AG09309 (cell line): ENCODE measurements at regions not wholly inside any gene's neighbourhood (a gene's known extent, or its start where the extent isn't known, plus 50 kb on each side); places are given as distances from the start of the nearest gene placed in this dataset.

Source experiments
- DNase-seq: peaks from one replicate; pipeline ENCODE4 v3.0.0-alpha.2; 2010; ENCODE audit warnings: low read depth
- H3K4me3 ChIP-seq: 2 replicates; pipeline ENCODE4 v1.5.1; 2011; ENCODE audit warnings: mild to moderate bottlenecking, low read depth, low read length, moderate library complexity; ENCODE audit not compliant: control insufficient read depth
- TF ChIP-seq, protein P1 (sequence below): IDR thresholded peaks from 2 replicates; pipeline ENCODE4 v1.5.1; 2011; ENCODE audit warnings: mild to moderate bottlenecking, low read depth, low read length, inconsistent platforms; ENCODE audit not compliant: insufficient read depth, control insufficient read depth; ENCODE audit errors: missing control alignments

DNA sequence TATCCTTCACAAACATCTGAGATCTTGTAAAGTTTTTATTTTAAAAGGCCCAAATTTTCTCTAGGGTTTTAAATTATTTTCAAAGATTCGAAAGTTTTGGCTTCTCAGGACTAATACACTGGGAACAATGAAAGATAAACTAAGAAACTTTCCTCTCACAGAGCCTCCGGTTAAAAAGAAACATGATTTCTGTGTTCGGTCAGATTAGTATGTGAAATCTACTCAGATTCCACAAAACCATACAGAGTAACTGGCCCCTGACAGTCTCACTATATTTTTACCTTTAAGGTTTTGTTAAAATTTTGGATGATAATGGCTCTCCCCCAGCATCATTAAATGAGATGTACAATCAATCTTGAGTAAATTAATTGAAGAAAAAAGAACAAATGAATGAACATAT is 471.0 kb downstream of the COL12A1 start:
- no peak for DNase-seq
- TF ChIP-seq, protein P1, sequence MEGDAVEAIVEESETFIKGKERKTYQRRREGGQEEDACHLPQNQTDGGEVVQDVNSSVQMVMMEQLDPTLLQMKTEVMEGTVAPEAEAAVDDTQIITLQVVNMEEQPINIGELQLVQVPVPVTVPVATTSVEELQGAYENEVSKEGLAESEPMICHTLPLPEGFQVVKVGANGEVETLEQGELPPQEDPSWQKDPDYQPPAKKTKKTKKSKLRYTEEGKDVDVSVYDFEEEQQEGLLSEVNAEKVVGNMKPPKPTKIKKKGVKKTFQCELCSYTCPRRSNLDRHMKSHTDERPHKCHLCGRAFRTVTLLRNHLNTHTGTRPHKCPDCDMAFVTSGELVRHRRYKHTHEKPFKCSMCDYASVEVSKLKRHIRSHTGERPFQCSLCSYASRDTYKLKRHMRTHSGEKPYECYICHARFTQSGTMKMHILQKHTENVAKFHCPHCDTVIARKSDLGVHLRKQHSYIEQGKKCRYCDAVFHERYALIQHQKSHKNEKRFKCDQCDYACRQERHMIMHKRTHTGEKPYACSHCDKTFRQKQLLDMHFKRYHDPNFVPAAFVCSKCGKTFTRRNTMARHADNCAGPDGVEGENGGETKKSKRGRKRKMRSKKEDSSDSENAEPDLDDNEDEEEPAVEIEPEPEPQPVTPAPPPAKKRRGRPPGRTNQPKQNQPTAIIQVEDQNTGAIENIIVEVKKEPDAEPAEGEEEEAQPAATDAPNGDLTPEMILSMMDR = no peak

DNA sequence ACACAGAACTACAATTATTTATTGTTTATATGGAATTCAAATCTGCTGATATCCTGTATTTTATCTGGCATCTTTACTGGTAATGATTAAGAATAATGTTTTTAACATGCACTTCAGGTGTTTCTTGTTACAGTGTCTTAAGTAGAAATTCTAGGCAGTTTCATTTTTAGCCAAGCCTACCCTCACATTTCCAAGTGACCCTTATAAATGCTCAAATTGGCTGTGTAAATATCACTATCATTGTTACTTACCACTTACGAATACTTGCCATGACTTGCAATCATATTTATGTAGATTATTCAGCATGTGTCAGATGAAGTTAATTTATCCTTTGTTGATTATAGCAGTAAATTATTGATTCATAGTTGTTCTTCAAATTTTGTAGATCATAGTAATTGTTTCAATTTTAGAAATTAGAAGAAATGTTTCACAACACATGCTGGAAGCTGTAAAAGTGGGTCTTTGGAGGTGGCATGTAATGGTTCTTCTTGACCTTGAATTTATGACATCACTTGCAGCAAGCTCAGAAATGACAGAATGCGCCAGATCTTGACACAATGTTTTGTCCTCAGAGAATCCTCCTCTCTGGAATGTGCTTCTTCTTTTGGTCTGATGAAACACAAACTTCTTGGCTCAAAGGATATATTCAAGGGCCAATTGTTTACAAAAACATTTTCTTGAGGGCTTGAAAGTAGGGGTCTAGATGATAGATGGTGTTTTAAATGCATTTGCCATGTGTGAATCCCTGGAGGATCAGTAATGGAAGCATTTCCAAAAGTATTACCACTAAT is 471.8 kb downstream of the COL12A1 start:
- DNase-seq = no peak
- TF ChIP-seq, protein P1 = no peak
- H3K4me3 ChIP-seq = no peak overlapping the region

More for the DNA sequence above, 471.0 kb downstream of the COL12A1 start:
- H3K4me3 ChIP-seq = no peak overlapping the region

- TF ChIP-seq, protein P1 = no peak
- H3K4me3 ChIP-seq = no peak overlapping the region
- peak; percentile 86 for DNase-seq
These were observed 473.9 kb downstream of the COL12A1 start for GRCh38 chr6:74731931-74732330.

DNA sequence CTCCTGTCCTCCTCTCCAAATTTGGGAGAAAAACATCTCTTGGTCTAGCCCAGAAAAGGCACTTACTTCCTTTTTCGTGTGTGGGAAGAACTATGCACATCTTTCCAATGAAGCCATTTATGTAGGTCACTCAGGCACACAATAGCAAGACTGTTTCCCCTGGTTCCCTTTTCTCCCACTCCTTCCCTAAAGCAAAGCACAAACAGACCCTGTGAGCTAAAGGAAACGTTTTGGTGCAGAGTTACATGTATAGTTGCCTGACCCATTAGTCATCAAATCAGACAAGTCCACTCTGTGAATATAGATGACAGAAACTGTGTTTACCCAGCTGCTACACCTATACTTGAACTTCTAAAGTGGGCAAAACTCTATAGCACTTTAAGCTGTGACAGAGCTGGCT is 474.6 kb downstream of the COL12A1 start:
- H3K4me3 ChIP-seq = no peak overlapping the region
- TF ChIP-seq, protein P1 = no peak
- DNase-seq = no peak

DNA sequence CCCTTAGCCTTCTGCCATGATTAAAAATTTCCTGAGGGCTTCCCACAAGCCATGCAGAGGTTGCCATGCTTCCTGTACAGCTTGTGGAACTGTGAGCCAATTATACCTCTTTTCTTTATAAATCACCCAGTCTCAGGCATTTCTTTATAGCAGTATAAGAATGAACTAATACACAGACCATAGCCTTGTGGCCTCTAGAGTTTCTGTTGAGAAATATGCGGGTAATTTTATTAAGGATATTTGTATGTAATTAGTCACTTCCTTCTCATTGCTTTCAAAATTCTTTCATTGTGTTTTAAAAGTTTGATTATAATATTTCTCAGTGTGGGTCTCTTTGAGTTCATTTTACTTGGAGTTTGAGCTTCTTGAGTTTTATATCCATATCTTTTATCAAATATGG is 484.9 kb downstream of the COL12A1 start:
- TF ChIP-seq, protein P1 = no peak
- no peak overlapping the region for H3K4me3 ChIP-seq
- no peak for DNase-seq

DNA sequence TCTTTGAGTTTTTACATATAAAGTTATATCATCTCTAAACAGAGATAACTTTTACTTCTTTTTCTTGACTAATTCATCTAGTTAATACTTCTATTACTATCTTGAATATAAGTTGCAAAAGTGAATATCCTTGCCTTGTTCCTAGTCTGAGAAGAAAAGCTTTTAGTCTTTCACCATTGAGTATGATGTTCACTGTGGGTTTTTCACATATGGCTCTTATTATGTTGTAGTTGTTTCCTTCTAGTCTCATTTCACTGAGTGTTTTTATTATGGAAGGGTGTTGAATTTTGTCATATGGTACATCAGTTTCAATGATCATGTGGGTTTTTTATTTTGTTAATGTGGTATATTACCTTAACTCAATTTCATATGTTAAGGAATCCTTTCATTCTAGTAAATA is 488.3 kb downstream of the COL12A1 start:
- TF ChIP-seq, protein P1 = no peak
- DNase-seq = no peak
- H3K4me3 ChIP-seq = no peak overlapping the region
